ENCODE measurements at regions not wholly inside any gene's neighbourhood (a gene's known extent, or its start where the extent isn't known, plus 50 kb on each side); places are given as distances from the start of the nearest gene placed in this dataset.

- POLR2A ChIA-PET, result no interaction called here
- in situ Hi-C loops (cut with HindIII; ENCODE audit: extremely low pct_ligation_motif_present, low pct_unique_long_range_greater_than_20kb) (no loop called here), intact Hi-C loops (cut with micrococcal nuclease; ENCODE audit: unreplicated experiment) (no loop called here)
- H3K4me1 ChIP-seq (ENCODE audit: insufficient read depth, low read length), result no peaks in the 10 kb centered on the region
- TF ChIP-seq NFRKB (IDR thresholded peaks at IDR 0.05), result no peak
- TF ChIP-seq, protein P1, sequence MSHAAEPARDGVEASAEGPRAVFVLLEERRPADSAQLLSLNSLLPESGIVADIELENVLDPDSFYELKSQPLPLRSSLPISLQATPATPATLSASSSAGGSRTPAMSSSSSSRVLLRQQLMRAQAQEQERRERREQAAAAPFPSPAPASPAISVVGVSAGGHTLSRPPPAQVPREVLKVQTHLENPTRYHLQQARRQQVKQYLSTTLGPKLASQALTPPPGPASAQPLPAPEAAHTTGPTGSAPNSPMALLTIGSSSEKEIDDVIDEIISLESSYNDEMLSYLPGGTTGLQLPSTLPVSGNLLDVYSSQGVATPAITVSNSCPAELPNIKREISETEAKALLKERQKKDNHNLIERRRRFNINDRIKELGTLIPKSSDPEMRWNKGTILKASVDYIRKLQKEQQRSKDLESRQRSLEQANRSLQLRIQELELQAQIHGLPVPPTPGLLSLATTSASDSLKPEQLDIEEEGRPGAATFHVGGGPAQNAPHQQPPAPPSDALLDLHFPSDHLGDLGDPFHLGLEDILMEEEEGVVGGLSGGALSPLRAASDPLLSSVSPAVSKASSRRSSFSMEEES (CRISPR knock-in tag; IDR thresholded peaks at IDR 0.05), result 0 out of 2 replicates have a peak, but pooled peaks have one; percentile 38
- no peak for TF ChIP-seq TARDBP (CRISPR knock-in tag; IDR thresholded peaks at IDR 0.05)
- no peak for TF ChIP-seq ZFY (CRISPR knock-in tag; IDR thresholded peaks at IDR 0.05)
- CTCF ChIA-PET (ENCODE audit: low intra/inter-chr PET ratio, low total read pairs), result no interaction called here
- 0% methylated on average over 1 of the region's 4 CpGs for WGBS (ENCODE audit: low lambda C conversion rate)
- no peak overlapping the region for H3K9ac ChIP-seq (ENCODE audit: insufficient read depth, low read depth, low read length)
- no peaks in the 10 kb centered on the region for H3K79me2 ChIP-seq (ENCODE audit: insufficient read depth, low read length)
- no peak overlapping the region for H2AFZ ChIP-seq (ENCODE audit: low read length)
- no peak overlapping the region for H3K27ac ChIP-seq (ENCODE audit: extremely low read length, insufficient read depth, low read length)
- BruUV-seq (replicated peaks), result no TSS peak
- ATAC-seq (no peak), DNase-seq (ENCODE audit: low spot score) (peak; percentile 5), FAIRE-seq (no peak)
- no peak overlapping the region for H3K4me3 ChIP-seq (replicated peaks in 1 of 3; ENCODE audit: insufficient read depth in 1 of 3, low read depth in 2 of 3, low read length in 3 of 3)
- 0 out of 2 replicates have a peak, but pooled peaks cover 4% of the 10 kb centered on the region for H3K9me3 ChIP-seq (ENCODE audit: low read length)
- H3K4me2 ChIP-seq (ENCODE audit: low read depth, low read length), result no peak overlapping the region
- H3K27me3 ChIP-seq (ENCODE audit: control insufficient read depth in 1 of 2, insufficient read depth in 2 of 2, low read length in 2 of 2), result no peaks in the 10 kb centered on the region
- no peaks in the 10 kb centered on the region for H4K20me1 ChIP-seq (ENCODE audit: insufficient read depth, low read length)
- no peaks in the 10 kb centered on the region for H3K36me3 ChIP-seq (replicated peaks in 1 of 2; ENCODE audit: control insufficient read depth in 1 of 2, insufficient read depth in 2 of 2, low read length in 2 of 2)
Observed at GRCh38 chr4:116361790-116362189, 723.6 kb downstream of the TRAM1L1 start.

DNA sequence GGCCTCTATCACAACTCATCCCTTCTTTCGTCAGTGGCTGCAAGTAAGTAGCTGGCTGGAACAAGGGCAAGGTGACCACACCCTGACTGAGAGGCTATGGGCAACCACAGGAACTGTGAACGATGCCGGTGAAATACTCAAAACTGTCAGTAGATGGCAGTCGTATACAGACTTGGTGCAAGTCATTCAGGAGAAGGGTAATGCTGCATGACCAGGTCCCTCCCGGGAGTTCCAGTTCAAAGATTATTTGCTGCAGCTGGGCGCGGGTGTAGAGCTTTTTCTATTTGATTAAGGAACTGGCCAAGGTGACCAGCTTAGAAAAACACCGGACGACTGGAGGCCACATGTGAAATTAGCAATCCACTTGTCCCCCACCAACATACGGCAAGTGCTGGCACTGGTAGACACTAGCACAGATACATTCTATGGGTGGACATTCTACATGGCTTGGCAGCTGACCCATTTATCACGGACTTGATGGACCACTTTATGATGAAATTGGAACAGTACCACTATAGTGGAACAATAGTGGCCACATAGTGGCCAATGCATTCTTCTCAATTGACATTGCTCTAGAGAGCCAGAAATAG lies 726.6 kb downstream of the TRAM1L1 start:
- no peaks in the 10 kb centered on the region for H4K20me1 ChIP-seq (ENCODE audit: insufficient read depth, low read length)
- ATAC-seq, result peak; percentile 98
- no peak overlapping the region for H2AFZ ChIP-seq (ENCODE audit: low read length)
- WGBS (ENCODE audit: low lambda C conversion rate), result 18% methylated on average over 4 of the region's 11 CpGs
- H3K4me3 ChIP-seq (replicated peaks in 1 of 3; ENCODE audit: insufficient read depth in 1 of 3, low read depth in 2 of 3, low read length in 3 of 3), result no peak overlapping the region
- BruUV-seq (replicated peaks), result no TSS peak
- ChIA-PET CTCF (ENCODE audit: low intra/inter-chr PET ratio, low total read pairs) (interaction anchor here (1.4 kb wide), 1 partner anchor 309 kb away, joined by 4 read pairs; no protein-coding TSS in a partner anchor), POLR2A (no interaction called here)
- in situ Hi-C loops (cut with HindIII; ENCODE audit: extremely low pct_ligation_motif_present, low pct_unique_long_range_greater_than_20kb) (no loop called here), intact Hi-C loops (cut with micrococcal nuclease; ENCODE audit: unreplicated experiment) (loop anchor here (1.0 to 5.0 kb wide), 4 partner anchors 310 to 1912 kb away; no protein-coding TSS in a partner anchor)
- 0 out of 2 replicates have a peak, but pooled peaks cover 4% of the 10 kb centered on the region for H3K9me3 ChIP-seq (ENCODE audit: low read length)
- H3K9ac ChIP-seq (ENCODE audit: insufficient read depth, low read depth, low read length), result no peak overlapping the region
- no peaks in the 10 kb centered on the region for H3K27me3 ChIP-seq (ENCODE audit: control insufficient read depth in 1 of 2, insufficient read depth in 2 of 2, low read length in 2 of 2)
- no peaks in the 10 kb centered on the region for H3K36me3 ChIP-seq (replicated peaks in 1 of 2; ENCODE audit: control insufficient read depth in 1 of 2, insufficient read depth in 2 of 2, low read length in 2 of 2)
- H3K4me1 ChIP-seq (ENCODE audit: insufficient read depth, low read length), result no peaks in the 10 kb centered on the region
- DNase-seq (ENCODE audit: low spot score), result peak; percentile 82
- no peak overlapping the region for H3K4me2 ChIP-seq (ENCODE audit: low read depth, low read length)
- peak; percentile 98 for FAIRE-seq
- H3K27ac ChIP-seq (ENCODE audit: extremely low read length, insufficient read depth, low read length), result no peak overlapping the region
- no peaks in the 10 kb centered on the region for H3K79me2 ChIP-seq (ENCODE audit: insufficient read depth, low read length)
- no peak for TF ChIP-seq ZNF180 (CRISPR knock-in tag; IDR thresholded peaks at IDR 0.05; ENCODE audit: borderline replicate concordance, low read depth)
- no peak for TF ChIP-seq HINFP (CRISPR knock-in tag; IDR thresholded peaks at IDR 0.05; ENCODE audit: low read depth)
- no peak for TF ChIP-seq ZSCAN30 (CRISPR knock-in tag; IDR thresholded peaks at IDR 0.05)
- no peak for TF ChIP-seq ARNT2 (CRISPR knock-in tag; IDR thresholded peaks at IDR 0.05; ENCODE audit: low read depth)
- TF ChIP-seq NCOR1 (IDR thresholded peaks at IDR 0.05; ENCODE audit: borderline replicate concordance, low read length), result no peak
- no peak for TF ChIP-seq ZNF335 (CRISPR knock-in tag; IDR thresholded peaks at IDR 0.05)
- TF ChIP-seq, protein P2, sequence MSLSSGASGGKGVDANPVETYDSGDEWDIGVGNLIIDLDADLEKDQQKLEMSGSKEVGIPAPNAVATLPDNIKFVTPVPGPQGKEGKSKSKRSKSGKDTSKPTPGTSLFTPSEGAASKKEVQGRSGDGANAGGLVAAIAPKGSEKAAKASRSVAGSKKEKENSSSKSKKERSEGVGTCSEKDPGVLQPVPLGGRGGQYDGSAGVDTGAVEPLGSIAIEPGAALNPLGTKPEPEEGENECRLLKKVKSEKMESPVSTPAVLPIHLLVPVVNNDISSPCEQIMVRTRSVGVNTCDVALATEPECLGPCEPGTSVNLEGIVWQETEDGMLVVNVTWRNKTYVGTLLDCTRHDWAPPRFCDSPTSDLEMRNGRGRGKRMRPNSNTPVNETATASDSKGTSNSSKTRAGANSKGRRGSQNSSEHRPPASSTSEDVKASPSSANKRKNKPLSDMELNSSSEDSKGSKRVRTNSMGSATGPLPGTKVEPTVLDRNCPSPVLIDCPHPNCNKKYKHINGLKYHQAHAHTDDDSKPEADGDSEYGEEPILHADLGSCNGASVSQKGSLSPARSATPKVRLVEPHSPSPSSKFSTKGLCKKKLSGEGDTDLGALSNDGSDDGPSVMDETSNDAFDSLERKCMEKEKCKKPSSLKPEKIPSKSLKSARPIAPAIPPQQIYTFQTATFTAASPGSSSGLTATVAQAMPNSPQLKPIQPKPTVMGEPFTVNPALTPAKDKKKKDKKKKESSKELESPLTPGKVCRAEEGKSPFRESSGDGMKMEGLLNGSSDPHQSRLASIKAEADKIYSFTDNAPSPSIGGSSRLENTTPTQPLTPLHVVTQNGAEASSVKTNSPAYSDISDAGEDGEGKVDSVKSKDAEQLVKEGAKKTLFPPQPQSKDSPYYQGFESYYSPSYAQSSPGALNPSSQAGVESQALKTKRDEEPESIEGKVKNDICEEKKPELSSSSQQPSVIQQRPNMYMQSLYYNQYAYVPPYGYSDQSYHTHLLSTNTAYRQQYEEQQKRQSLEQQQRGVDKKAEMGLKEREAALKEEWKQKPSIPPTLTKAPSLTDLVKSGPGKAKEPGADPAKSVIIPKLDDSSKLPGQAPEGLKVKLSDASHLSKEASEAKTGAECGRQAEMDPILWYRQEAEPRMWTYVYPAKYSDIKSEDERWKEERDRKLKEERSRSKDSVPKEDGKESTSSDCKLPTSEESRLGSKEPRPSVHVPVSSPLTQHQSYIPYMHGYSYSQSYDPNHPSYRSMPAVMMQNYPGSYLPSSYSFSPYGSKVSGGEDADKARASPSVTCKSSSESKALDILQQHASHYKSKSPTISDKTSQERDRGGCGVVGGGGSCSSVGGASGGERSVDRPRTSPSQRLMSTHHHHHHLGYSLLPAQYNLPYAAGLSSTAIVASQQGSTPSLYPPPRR (CRISPR knock-in tag; IDR thresholded peaks at IDR 0.05; ENCODE audit: borderline replicate concordance), result no peak

All from HepG2 (cell line).